ENCODE measurements at regions not wholly inside any gene's neighbourhood (a gene's known extent, or its start where the extent isn't known, plus 50 kb on each side); places are given as distances from the start of the nearest gene placed in this dataset.
"Not testable (repeated sequence)": the region's sequence is repeated elsewhere in the genome, so short reads cannot be mapped to it uniquely, and the experiment has no call there.

DNA sequence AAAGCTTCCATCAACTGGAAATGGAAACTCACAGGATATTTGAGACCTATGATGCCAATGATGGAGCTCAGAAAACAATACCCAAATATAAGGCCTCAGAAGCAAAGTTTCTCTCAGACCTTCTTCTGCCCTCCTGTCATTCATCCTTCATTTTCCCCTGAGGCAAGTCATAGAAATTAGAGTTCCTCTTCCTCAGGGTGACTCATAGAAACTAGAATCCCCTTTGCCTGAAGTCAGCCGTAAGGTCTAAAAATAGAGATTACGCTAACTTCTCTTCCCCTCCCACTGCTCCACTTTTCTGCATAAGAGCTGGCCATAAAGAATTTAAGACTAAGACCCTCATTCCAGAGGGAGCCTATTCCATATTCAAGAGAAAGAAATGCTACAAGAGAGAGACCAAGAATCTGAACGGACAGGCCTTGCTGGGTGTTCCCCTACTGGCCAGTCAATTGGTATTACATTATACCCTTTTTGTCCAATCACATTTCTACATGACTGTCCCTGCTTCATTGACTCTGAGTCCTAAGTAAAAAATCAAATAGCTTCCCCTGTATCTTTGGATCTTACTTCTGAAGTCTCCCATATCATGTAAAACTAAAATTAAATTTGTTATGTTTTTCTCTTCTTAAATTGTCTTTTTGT lies 994.9 kb downstream of the ADGRL2 start:
- no peak overlapping the region for H3K4me3 ChIP-seq (ENCODE audit: low read depth, low read length)

DNA sequence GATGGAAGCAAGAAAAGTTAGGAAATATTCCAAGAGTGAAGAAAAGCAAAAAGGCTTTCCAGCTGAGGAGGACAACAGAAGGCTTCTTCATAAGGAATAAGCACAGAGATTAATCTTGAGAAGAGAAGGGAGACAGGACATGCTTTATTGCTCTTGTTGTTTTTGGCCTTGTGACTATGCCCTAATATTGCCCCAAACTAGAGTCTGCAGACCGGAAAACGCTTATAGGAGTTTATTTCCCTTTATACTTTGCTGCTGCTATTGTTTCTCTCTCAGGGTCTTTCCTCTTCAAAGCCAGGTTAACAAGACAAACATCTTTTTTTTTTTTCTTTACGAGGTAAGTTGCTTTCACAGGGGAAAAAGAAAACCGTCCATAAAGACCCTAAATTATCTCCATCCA lies 991.4 kb downstream of the ADGRL2 start:
- no peak overlapping the region for H3K4me3 ChIP-seq (ENCODE audit: low read depth, low read length)

DNA sequence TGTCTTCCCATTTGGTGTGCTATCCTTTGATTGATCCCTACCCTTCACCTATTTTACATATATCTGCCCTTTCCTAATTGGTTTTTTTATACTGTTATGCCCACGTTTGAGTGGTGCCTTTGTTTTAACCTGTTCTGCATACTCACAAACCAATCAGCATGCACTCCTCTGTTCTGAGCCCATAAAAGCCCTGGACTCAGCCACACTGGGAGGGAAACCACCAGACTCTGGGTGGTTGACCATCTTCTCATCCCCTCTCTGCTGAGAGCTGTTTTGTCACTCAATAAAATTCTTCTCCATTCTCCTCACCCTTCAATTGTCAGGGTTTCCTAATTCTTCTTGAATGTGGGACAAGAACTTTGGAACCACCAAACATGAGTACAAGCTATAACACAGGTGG lies 989.8 kb downstream of the ADGRL2 start:
- no peak overlapping the region for H3K4me3 ChIP-seq (ENCODE audit: low read depth, low read length)

DNA sequence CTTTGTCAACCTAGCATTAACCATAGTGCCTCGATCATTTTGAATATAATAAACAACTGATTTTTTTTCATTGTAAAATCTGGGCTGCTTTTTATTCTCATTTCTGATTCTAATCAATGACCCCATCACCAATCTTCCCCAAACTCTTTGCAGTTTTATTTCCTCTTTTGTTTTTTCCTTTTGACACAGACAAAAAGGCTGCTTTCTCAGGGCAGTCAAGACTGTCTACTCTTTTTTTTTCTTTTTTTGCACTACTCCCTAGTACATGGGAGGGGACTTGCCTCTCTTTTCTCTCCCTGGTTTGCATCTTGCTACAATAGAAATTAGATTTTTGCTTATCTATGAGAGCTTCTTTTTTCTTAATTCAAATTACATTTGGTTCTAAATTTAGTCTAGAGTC lies 987.9 kb downstream of the ADGRL2 start:
- no peak overlapping the region for H3K4me3 ChIP-seq (ENCODE audit: low read depth, low read length)

DNA sequence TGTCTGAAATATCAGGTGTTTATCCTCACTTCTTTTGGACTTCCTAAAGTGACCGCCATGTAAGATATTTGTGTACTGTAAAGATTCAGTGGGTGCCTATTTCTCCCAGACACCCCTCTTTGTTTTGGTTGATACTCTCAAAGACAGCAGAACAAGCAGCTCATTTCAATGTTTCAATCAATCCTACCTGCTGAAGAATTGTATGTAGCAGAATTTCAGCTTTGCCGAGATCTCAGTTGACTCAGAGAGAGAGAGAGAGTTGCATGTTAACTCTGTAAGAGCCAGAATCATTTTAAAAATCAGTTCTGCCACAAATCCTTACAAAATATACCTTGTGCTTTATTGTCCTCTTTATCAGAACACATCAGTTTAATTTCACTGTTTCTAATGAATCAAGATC lies 987.3 kb downstream of the ADGRL2 start:
- no peak overlapping the region for H3K4me3 ChIP-seq (ENCODE audit: low read depth, low read length)

DNA sequence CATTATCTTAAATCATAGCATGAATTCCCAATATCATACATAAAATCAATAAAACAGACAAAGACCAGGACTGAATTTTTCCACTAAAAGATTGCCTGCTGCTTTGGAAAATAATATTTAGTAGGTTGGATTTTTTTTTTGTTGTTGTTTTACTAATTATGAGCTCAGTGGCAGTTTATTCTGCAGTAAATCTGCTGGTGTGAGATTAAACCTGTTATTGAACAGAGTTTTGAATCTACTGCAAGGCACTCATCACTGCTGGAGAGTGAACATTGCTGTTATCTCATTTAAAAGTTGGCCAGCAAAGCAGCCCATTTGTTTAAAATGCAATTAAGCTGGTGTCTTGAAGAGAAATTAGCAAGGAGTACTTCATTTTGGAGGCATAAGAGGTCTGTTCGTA lies 986.1 kb downstream of the ADGRL2 start:
- no peak overlapping the region for H3K4me3 ChIP-seq (ENCODE audit: low read depth, low read length)

DNA sequence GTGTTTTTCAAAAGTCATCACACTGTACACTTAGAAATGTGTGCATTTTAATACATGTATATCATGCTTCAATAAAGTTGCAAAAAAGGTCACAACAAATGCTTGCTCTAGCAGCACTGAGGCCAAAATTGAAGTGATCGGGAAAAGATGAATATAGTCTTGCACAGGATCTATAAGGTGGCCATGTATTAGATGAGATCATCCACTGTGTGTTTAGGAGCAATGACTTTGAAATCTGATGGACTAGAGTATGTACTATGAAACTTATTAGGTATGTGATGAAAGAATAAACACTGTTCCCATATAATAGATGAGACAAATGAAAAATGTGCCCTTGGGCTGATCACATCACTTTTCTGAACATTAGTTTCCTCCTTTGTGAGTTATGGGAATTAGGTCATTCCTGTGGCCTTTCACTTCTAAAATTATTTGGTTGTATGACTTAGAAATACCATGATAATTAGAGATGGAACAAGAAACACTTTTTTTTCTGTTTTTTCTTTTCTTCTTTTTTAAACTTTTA lies 984.6 kb downstream of the ADGRL2 start:
- no peak overlapping the region for H3K4me3 ChIP-seq (ENCODE audit: low read depth, low read length)

DNA sequence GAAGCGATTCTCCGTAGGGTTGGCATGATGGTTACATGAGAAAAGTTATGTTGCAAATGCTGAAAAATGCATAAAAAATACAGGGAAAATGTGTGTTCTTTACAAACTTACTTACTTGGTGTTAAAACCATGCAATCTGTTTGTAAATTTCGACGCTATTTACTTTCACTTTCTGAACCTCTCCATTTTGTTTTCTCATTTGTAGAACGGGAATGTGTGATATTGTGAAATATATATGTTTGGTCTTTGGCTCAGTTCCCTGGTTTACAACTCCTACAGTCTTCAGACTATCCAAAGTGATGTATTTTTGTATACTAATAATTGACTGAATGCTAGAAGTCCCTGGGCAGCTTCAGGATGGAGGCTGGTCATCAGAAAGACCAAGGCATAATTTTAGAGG lies 982.3 kb downstream of the ADGRL2 start:
- no peak overlapping the region for H3K4me3 ChIP-seq (ENCODE audit: low read depth, low read length)

DNA sequence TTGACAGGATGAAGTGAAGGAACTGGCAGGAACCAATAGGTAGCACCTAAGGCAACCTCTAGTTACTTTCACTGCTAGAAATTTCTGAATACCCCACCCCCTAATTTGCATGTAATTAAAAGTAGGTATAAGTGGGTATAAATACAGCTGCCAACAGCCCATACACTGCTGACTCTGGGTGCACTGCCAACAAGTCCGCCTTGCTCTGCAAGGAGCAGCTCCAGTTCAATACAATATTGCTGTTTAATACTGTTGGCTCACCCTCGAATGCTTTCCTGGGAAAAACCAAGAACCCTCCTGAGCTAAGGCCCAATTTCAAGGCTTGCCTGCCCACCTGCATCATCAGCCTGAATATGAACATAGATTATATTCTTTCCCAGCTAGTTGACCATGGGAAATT lies 981.9 kb downstream of the ADGRL2 start:
- no peak overlapping the region for H3K4me3 ChIP-seq (ENCODE audit: low read depth, low read length)

DNA sequence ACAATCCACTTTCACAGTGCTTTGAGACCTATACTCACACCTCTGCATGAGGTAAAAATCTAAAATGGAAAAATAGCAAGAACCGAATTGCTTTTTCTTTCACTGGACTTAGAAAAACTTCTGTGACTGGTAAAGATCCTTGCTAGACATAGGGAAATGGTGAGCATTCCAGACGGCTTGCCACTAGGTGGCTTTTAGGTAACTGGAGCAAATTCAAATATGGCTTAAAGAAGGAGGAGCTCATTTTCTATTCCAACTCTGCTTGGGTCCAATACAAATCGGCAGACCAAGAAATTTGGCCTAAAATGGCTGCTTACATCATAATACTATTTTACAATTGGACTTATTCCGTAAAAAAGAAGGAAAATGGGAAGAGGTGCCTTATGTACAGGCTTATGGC lies 977.9 kb downstream of the ADGRL2 start:
- H3K4me3 ChIP-seq (ENCODE audit: low read depth, low read length): no peak overlapping the region

DNA sequence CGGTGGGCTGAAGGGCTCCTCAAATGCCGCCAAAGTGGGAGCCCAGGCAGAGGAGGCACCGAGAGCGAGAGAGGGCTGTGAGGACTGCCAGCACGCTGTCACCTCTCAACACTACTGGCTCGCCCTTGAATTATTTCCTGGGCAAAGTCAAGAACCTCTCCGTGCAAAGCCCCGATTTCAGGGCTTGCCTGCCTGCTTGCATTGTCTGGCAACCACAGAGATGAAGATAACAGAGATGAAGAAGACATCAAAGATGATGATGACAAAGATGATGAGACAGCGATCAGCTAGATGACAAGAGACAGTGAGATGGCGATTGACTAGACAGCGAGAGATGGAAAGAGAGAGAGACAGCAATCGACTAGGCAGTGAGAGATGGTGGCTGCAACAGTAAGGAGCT lies 976.5 kb downstream of the ADGRL2 start:
- no peak overlapping the region for H3K4me3 ChIP-seq (ENCODE audit: low read depth, low read length)

DNA sequence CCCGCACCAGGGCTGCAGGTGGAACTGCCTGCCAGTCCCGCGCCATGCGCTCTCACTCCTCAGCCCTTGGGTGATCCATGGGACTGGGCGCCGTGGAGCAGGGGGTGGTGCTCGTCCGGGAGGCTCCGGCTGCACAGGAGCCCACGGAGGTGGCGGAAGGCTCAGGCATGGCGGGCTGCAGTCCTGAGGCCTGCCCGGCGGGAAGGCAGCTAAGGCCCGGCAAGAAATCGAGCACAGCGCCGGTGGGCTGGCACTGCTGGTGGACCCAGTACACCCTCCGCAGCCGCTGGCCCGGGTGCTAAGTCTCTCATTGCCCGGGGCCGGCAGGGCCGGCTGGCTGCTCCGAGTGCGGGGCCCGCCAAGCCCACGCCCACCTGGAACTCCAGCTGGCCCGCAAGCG lies 976.0 kb downstream of the ADGRL2 start:
- not testable (repeated sequence) for H3K4me3 ChIP-seq (ENCODE audit: low read depth, low read length)

DNA sequence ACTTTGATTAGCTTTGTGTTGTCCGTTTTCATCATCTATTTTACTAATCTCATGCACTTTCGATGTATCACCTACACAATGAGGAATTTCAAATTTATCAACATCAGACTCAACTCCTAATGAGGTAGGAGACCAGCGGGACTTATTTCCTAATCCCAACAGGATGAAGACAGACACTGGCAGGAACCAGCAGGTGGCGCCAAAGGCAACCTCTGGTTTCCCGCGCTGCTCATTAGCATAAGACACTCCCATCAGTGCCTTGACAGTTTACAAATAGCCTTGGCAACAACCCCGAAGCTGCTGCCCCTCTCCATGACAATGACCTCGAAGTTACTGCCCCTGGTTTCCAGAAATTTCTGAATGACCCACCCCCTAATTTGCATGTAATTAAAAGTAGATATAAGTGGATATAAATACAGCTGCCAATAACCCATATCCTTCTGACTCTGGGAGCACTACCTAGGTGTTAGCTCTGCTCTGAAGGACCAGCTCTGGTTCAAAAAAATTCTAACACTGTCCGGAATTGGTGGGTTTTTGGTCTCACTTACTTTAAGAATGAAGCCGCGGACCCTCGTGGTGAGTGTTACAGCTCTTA lies 974.8 kb downstream of the ADGRL2 start:
- no peak overlapping the region for H3K4me3 ChIP-seq (ENCODE audit: low read depth, low read length)

DNA sequence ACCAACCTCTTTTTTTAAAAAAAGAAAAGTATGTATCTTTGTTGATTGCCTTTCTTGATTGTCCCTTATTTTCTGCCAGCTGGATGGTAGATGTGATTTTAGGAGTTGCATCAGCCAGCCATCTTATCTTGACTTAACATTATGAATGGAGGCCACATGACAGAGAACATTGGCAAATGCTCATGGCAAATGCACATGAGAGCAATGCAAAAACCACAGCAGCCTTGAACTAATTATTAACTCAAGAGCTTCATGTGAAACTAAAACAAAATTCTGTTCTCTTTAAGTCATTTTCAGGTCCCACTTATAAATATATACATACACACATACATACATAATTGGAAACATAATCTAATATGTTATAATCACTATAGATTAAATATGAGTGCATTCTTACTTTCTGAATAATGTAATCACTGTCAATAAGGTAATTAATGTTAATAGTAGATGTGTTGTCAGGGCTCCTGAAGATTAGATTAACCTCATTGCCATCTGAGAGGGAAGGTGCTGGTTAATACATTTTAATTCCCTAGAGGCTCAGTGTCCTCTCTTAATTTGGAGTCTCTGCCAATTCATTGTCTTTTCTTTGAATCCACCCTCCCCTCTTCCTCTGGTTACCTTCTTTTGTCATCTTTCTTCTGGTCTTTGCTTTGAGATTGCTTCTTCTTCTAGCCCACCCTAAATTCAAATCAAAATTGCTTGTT lies 962.2 kb downstream of the ADGRL2 start:
- H3K4me3 ChIP-seq (ENCODE audit: low read depth, low read length): no peak overlapping the region

DNA sequence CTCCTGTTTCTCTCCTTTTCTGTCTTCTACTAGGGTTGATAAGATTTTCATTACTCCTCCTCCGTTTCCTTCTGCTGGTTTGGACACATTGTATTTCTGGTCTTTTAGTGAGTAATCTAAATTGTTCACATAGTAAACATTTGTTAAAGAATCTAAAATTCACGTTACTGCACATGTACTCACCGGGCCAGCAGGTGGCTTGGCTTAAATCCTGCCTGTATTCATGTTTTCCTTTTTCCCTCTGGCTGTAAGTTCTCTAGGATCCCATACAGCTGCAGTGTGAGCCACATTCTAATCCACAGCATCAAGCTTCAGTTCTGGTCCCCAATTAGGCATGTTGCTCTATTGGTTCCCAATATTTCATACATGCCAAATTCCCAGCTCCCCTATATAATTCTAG lies 958.3 kb downstream of the ADGRL2 start:
- no peak overlapping the region for H3K4me3 ChIP-seq (ENCODE audit: low read depth, low read length)

DNA sequence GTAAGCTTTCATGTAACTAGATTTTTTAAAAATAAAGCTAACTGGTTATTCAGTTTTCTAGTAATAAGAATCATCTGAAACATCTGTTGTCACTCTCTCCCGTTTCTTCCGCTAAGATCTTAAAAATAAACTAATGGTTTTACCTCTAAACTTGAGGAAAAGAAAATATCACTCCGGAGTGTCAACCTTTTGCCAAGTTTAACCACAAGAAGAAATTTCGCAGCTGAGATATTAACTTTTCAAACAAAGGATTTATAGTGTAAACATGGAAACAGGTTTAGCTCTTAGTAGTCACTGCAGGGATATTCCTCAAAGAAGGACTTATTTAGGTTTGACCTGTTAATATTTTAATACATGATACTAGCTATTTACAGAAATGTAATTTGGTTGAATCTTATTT lies 954.9 kb downstream of the ADGRL2 start:
- no peak overlapping the region for H3K4me3 ChIP-seq (ENCODE audit: low read depth, low read length)

DNA sequence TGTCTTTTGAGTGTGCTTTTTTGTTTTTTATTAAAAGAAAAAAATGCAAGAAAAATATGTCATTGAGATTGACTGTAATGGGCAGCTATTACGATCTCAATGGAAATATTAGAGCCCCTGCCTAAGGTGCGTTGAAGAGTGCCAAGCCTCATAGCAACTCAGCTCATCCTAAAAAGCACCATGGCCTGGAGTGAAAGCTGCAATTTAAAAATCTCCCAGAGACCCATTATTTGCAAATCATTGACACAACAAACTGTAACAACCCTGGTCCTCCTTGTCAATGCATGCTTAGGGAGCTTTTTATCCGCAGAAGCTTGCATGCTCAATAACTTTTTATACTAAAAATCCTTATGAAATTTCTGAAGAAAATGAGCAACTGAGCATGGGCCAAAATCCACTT lies 954.5 kb downstream of the ADGRL2 start:
- H3K4me3 ChIP-seq (ENCODE audit: low read depth, low read length): no peak overlapping the region

DNA sequence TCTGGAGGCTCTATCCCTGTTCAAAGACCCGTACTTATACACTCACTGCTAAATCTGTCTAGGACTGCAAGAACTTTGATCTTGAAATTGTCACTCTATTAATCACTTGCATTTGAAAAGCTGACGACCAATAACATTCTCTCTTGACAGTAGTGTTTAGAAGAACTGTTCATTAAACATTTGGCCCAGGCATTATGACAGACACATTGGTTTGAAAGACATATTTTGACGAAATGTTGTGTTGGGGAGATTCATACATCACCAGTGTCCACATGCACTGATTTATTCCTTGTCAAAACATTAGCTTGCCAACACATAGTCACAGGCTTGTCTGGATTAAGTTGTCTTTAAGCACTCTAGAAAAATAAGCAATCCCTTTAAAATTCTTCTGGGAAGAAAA lies 951.3 kb downstream of the ADGRL2 start:
- no peak overlapping the region for H3K4me3 ChIP-seq (ENCODE audit: low read depth, low read length)

DNA sequence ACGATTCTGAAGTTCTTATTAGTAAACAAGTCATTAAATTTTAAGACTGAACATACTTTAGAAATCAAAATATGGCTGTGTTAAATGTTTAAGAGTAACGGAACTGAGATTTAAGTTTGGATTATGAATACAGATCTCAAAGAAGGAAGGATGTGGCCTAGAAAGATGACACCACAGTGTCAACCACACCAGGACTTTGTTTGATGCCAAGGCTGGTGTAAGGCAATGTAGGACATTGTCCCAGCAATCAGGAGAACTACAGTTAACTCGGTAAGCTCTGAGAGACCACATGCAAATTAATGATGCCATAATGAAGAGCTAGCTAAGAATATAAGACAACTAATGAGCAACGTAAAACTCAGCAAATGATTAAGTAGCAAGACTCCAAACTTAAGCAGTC lies 932.9 kb downstream of the ADGRL2 start:
- H3K4me3 ChIP-seq (ENCODE audit: low read depth, low read length): no peak overlapping the region

DNA sequence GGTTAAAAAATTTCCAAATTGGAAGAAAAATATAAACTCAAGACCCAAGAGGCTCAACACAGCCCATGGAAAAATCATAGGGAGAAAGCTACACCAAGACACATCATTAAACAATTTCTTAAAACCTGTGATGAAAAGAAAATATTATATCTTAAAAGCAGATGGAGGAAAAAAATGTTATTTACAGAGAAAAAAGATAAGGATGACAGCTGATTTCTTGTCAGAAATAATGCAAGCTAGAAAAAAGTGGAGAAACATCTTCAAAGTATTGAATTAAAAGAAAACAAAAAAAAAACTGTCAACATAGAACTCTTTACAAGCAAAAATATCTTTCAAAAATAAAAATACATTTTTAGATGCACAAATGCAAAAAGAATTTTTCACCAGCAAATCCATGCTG lies 930.5 kb downstream of the ADGRL2 start:
- no peak overlapping the region for H3K4me3 ChIP-seq (ENCODE audit: low read depth, low read length)

DNA sequence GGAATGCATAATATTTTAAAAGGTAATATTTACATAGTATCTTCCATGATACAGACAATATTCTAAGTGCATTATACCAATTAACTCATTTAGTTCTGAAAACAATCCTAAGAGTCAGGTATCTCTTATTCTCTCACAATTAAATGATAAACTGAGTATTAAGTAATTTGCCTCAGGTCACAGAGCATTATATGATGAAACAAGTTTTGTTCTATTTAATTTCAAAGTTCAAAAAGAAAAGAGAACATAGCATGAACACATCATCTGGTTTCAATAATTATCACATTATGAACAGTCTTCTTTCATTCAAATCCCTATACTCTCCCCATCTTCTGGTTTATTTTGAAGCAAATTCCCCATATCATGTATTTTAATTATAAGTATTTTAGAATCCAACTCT lies 927.5 kb downstream of the ADGRL2 start:
- H3K4me3 ChIP-seq (ENCODE audit: low read depth, low read length): no peak overlapping the region

DNA sequence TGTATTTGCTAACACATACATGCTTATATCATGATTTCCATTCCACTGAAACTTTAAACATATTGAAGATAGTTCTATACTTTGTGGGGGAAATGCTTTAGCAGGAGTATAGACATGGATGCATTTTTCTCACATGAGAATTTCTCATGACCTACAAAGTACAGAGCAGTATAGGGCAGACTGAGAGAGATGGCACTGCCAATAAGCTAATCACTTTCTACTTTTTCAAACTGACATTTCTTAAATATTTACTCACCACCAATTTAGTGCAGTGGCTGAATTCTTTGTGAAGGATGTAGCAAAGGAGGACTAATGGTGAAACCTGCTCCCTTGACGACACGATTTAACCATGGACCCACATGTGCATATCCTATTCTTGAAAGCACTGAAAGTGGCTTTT lies 923.5 kb downstream of the ADGRL2 start:
- no peak overlapping the region for H3K4me3 ChIP-seq (ENCODE audit: low read depth, low read length)
